Left lung (tissue), 4 donors: ENCODE measurements at regions not wholly inside any gene's neighbourhood (a gene's known extent, or its start where the extent isn't known, plus 50 kb on each side); places are given as distances from the start of the nearest gene placed in this dataset.

ENCODE experiments used
- ATAC-seq: fragments of 200-7000 bp; cut with Tn5 transposase; one replicate; pipeline ENCODE4 v1.9.1; 2020; ENCODE audit warnings: moderate library complexity
- DNase-seq, 4 donors: peaks; one replicate each; pipeline ENCODE4 v3.0.0-alpha.2; 2013 to 2020
- H3K27ac ChIP-seq, 2 donors: fragments of 200-600 bp; sonication (generic) in 1 of 2; one replicate each; pipeline versions ENCODE4 v1.5.0 to v1.8.0; 2020 to 2021
- H3K27me3 ChIP-seq, 2 donors: fragments of 200-600 bp; sonication (generic) in 1 of 2; one replicate each; pipeline versions ENCODE4 v1.5.0 to v1.8.0; 2020 to 2021
- H3K36me3 ChIP-seq, 2 donors: fragments of 200-600 bp; sonication (generic) in 1 of 2; one replicate each; pipeline versions ENCODE4 v1.5.0 to v1.8.0; 2020 to 2021
- H3K4me1 ChIP-seq, 2 donors: fragments of 200-600 bp; one replicate each; pipeline ENCODE4 v1.8.0; 2021
- H3K4me3 ChIP-seq, 2 donors: fragments of 200-600 bp; sonication (generic) in 1 of 2; one replicate each; pipeline versions ENCODE4 v1.5.0 to v1.8.0; 2020 to 2021; ENCODE audit warnings: mild to moderate bottlenecking in 1 of 2
- H3K9me3 ChIP-seq, 2 donors: fragments of 200-600 bp; sonication (generic) in 1 of 2; one replicate each; pipeline versions ENCODE4 v1.5.0 to v1.8.0; 2020 to 2021
- CTCF ChIP-seq, 2 donors: fragments of 200-600 bp; sonication (generic) in 1 of 2; IDR thresholded peaks; one replicate each; pipeline versions ENCODE4 v1.5.0 to v1.8.0; 2021; ENCODE audit warnings: antibody characterized with exemption in 2 of 2
- intact Hi-C, 2 donors: fragments of 100-400 bp; cut with DNase I; formaldehyde crosslinking; loops; one replicate each; pipeline versions ENCODE4 v1.11.2 to v1.14.2; 2022
- donor health status: DM: no; HTN: yes; CAD: no.
- donor health status: DM: no; HTN: no; CAD: no.

DNA sequence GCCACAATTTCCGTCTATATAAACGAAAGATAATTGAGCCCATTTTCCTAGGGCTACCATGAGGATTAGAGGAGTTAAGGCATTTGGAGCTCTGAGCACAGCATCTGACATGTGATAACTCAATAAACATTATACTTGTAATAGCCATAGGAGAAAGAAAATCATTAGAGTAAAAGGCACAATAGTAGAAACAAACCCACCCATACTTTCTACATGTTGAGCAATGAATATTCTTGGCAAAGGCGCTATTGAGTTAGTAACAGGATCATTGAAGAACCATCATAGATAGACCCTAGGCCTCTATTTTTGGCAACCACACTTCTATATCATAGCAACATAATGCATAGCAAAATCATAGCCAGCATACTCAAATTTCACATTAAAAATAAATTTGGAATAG lies 664.1 kb downstream of the NOVA1 start:
- ATAC-seq: no peak
- no peaks in the 10 kb centered on the region for H3K9me3 ChIP-seq
- H3K27me3 ChIP-seq: no peaks in the 10 kb centered on the region
- no peaks in the 10 kb centered on the region for H3K36me3 ChIP-seq
- no peak overlapping the region for H3K27ac ChIP-seq
- intact Hi-C loops: no loop called here
- peak in 2 of 4 donors; percentile 62 to 69 for DNase-seq
- no peak for TF ChIP-seq CTCF (IDR thresholded peaks at IDR 0.05)
- H3K4me3 ChIP-seq: no peak overlapping the region
- H3K4me1 ChIP-seq: no peaks in the 10 kb centered on the region

- DNase-seq: peak in 2 of 4 donors; percentile 57 to 62
- no peaks in the 10 kb centered on the region for H3K27me3 ChIP-seq
- H3K9me3 ChIP-seq: no peaks in the 10 kb centered on the region
- TF ChIP-seq CTCF (IDR thresholded peaks at IDR 0.05): no peak
- intact Hi-C loops: no loop called here
- no peak overlapping the region for H3K27ac ChIP-seq
- no peaks in the 10 kb centered on the region for H3K4me1 ChIP-seq
- no peak for ATAC-seq
- H3K36me3 ChIP-seq: no peaks in the 10 kb centered on the region
- H3K4me3 ChIP-seq: no peak overlapping the region
These were observed 667.8 kb downstream of the NOVA1 start for GRCh38 chr14:25929881-25930615.

DNA sequence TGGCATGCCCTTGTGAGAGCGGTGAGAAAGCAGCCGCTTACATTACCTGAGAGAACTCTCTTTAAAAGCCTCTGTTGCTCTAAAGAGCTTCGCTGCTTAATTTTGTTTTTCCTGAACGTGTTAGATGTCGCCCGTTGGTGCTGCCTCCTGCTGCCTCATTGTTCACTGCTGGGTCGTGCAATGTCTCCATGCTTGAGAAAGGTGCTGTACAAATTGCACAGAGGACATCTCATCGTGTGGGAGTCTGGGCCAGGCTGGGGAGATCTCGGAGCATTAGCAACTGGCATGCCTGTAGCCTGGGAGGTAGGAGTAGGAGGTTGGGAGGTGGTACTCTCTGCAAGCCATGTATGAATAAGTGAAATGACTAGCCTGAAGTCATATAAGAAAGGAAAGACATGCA lies 686.0 kb downstream of the NOVA1 start:
- Histone ChIP-seq H3K4me3 (no peak overlapping the region), H3K27me3 (no peaks in the 10 kb centered on the region), H3K36me3 (no peaks in the 10 kb centered on the region), H3K4me1 (no peaks in the 10 kb centered on the region), H3K9me3 (no peaks in the 10 kb centered on the region), H3K27ac (no peak overlapping the region)
- ATAC-seq: no peak
- TF ChIP-seq CTCF (IDR thresholded peaks at IDR 0.05): no peak
- no peak for DNase-seq
- intact Hi-C loops: no loop called here

DNA sequence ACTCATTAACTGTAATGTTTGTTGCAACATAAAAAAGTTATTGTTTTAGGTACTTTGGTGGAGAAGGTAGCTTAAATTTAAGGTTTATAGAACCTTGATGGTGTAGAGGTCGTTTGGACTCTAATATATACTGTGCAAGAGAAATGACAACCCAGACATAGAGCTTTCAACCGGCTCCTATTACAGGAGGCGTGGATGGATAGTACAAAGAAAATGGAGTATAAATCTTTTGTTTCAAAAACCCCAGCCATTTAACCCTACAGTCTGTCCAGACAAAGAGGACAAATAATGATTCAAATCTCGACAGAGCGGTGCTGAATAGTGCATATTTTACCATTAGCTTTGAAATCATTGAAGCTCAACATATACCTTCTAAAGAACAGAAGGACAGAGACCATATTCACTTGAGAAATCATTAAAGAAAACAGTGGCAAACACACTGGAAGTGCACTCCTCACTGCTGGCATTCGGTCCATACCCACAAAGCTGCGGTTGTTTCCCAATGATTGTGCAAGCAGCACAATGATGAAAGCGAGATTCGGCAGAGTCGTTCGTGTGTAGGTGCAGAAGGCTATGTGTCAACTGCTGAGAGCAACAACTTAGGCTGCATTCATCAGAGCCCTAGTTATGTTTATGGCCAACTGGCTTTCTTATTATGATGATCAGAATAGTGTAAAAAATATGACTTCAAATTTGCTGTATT lies 688.6 kb downstream of the NOVA1 start:
- ATAC-seq (no peak), DNase-seq (no peak)
- intact Hi-C loops: no loop called here
- no peaks in the 10 kb centered on the region for H3K36me3 ChIP-seq
- no peaks in the 10 kb centered on the region for H3K9me3 ChIP-seq
- H3K4me1 ChIP-seq: no peaks in the 10 kb centered on the region
- no peaks in the 10 kb centered on the region for H3K27me3 ChIP-seq
- H3K4me3 ChIP-seq: no peak overlapping the region
- no peak overlapping the region for H3K27ac ChIP-seq
- no peak for TF ChIP-seq CTCF (IDR thresholded peaks at IDR 0.05)

DNA sequence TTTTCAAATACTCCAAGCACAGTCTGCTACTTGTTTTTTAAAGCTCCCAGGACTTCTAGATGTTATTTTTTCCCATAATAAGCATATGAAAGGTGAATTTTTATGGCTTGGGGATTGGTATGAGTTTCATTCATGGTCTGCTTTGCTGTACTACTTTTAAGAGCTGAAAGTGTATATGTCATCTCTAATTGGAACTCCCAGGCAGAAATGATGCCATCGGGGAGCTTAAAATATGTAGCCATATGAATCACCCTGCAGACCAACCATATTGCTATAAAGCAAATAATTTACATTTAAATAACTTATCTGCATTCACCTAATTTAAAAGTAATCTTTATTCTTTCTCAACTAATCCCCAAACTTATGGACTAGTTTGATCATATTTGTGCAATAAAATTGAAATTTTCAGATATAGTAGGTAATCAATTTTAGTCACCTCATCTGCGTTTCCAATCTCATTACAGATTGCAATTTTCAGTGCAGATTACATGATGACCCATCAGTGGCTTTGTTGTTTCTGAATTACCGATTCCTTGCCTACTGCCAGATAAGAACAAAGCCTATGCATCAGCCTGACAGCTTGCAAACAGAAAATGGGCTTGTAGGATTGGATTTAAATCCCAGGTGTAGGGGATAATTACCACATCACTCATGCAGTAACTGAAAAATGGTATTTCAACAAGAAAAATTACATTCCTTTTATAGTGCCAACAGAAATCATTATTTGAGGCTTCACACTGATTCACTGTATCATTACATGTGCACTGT lies 689.4 kb downstream of the NOVA1 start:
- ATAC-seq (no peak), DNase-seq (no peak)
- H3K27ac ChIP-seq: no peak overlapping the region
- no peaks in the 10 kb centered on the region for H3K9me3 ChIP-seq
- no peak overlapping the region for H3K4me3 ChIP-seq
- no peaks in the 10 kb centered on the region for H3K27me3 ChIP-seq
- H3K36me3 ChIP-seq: no peaks in the 10 kb centered on the region
- TF ChIP-seq CTCF (IDR thresholded peaks at IDR 0.05): no peak
- no peaks in the 10 kb centered on the region for H3K4me1 ChIP-seq
- intact Hi-C loops: no loop called here
